Embryonic facial prominence (tissue), 1 donor: ENCODE measurements at regions not wholly inside any gene's neighbourhood (a gene's known extent, or its start where the extent isn't known, plus 50 kb on each side); places are given as distances from the start of the nearest gene placed in this dataset.

ENCODE experiments used
- DNase-seq: peaks from one replicate; pipeline ENCODE4 v3.0.0-alpha.2; 2016; ENCODE audit errors: extremely low spot score

- no peak for DNase-seq
Observed at GRCh38 chr7:41045556-41046123, 657.2 kb downstream of the INHBA start.

GRCh38 chr7:41039981-41040380, 662.9 kb downstream of the INHBA start:
- no peak for DNase-seq

GRCh38 chr7:41039386-41039953, 663.4 kb downstream of the INHBA start:
- DNase-seq: no peak

DNA sequence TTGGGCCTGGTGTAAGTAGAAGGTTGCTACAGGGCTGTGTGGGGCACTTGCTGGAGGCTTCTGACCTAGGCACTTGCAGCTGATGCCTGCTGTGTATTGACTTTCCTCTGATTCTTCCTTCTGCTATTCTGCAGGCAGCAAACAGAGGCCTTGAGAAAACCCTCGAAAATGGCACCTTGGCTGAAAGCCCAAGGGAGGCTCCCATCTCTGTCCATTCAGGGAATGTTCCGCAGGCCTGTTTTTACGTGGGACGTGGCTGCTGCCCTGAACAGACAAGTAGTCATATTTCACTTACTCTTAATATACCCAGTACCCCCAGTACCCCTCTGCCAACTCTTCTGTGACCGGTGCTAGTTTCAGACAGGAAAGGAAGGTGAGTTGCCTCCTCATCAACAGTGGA, 664.7 kb downstream of the INHBA start:
- DNase-seq: no peak

DNA sequence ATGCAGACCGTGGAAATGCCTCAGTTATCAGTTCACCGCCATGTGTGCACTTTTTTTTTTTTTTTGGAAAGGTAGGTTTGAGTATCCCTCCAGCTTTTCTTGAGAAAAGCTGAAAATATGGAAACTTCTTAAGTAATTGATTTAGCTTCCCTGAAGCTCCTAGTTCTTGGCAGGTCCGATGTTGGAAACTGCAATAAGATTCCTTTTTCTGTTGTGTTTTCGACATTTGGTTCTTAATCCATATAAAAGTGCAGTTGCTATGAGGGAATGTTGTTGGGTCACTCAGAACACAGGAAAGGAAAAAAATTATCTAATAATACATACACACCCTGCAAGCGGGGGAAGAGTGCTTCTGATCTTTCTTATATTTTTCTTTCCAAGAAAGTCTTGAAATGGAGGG, 665.2 kb downstream of the INHBA start:
- no peak for DNase-seq

- DNase-seq: no peak
Observed at GRCh38 chr7:41035794-41036193, 667.1 kb downstream of the INHBA start.

- no peak for DNase-seq
Observed at GRCh38 chr7:41033500-41033899, 669.4 kb downstream of the INHBA start.

DNA sequence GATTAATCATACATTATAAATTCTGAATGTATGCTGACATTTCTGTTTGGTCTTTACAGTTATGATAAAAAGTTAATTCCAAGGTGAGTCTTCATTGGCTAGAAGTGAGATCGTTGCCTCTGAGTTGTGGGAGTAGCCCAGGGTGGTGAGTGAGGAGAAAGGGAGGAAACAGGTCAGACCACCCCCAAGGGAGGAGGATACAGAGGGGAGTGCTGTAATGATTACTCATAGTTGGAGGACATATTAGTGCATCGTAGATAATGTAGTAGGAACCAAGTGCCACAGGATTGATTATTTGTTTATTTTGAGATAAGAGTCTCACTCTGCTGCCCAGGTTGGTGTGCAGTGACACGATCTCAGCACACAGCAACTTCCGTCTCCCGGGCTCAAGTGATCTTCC, 672.2 kb downstream of the INHBA start:
- no peak for DNase-seq

DNA sequence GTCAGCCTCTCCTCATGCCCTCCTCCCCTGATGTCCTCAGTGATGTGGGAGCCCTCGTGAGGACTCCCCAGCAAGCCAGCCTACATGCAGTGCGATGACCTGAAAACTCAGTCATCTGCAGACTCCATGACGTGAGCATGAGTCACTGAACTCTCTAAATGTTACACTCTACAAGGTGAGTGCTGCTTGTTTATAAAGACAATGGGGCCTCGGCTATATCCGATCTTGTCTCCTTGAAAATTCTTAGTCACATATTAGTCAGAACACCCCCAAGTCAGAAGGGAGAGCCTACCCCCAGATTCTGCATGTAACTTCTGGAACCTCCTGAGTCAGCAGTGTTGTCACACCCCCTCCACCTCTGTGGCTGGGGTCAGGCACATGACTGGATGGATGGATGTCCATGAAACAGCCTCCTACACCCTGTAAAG, 673.8 kb downstream of the INHBA start:
- DNase-seq: no peak

GRCh38 chr7:41028580-41028979, 674.3 kb downstream of the INHBA start:
- DNase-seq: no peak

DNA sequence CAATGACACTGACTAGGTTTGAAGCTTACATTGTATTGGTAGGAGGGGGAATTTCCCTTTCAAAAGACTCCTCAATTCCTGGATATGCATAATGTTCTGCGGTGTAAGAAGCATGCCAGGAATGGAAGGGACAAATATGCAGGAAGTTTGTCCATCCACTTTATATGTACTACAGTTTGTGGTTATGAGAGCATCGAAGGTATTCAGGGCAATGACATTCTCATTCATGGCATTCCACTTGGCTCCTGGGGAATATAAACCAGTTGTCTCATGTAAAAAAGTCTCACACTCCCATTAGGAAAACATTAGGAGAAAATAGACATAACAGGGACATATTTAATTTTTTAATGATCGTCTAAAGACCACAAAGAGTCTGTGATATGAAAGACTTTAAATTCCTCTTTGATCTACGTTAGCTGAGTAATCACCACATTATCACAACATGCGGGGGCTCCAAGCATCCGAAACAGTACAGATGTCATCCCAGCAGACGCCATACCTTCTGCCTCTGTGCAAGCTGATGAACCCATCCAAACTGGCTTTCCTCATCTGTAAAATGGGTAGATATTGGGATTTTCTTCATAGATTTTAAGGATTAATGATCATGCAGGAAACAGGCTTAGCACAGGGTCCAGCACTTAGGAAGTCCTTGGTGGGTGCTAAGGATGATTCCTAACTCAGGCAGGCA, 675.3 kb downstream of the INHBA start:
- DNase-seq: no peak

DNA sequence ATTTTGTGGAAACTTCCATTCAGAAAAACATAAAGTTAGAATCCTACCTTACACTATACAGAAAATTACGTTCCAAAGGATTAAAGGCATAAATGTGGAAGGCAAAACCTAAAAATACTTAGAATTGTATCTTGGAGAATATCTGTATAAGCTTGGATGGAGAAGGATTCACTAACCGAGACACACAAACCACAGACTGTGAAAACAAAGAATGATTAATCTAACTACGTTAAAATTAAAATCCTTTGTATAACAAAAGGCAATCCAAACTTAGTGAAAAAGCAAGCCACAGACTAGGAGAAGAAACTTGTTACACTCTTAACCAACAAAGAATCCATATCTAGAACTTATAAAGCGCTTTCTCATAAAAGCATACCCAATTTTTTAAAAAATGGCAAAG, 678.8 kb downstream of the INHBA start:
- no peak for DNase-seq

GRCh38 chr7:41020056-41020455, 682.8 kb downstream of the INHBA start:
- DNase-seq: no peak

DNA sequence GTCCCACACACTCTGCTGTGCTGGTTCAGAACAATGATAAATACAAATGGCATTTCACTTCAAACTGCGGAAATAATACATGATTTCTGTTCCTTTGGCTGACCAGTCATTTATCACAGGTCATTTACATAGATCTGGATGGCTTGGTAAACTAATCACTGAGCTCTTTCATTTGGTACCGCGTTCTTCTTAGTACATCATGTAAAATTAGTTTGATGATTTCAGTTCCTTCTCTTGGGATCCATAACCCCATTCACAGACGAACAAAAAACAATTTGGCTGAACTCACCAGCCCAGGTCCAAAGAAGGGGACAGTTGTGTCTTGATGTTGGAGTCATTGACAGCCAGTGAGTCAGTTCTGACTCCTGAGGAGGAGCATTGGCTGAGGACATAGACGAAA, 689.8 kb downstream of the INHBA start:
- DNase-seq: no peak

- no peak for DNase-seq
Observed at GRCh38 chr7:41012041-41012440, 690.8 kb downstream of the INHBA start.

DNA sequence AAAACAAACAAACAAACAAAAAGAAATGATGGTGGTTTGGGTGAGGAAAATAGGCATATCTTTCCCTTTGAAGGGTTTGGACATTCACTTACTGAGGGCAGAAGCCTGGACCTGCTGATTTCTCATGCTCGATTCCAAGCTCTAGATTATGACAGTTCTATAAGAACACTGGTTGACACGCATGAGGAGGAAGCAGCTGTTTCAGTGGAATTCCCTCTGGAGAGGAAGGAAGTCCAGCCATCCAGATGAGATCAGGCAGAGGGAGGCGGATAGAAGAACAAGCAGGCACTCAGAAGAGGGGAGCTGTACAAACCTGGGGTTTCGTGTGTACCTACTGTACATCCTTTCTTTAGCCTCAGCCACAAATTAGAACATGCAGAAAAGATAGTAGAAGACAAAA, 691.9 kb downstream of the INHBA start:
- no peak for DNase-seq

- DNase-seq: no peak
Observed at GRCh38 chr7:41010418-41010817, 692.5 kb downstream of the INHBA start.

- no peak for DNase-seq
Observed at GRCh38 chr7:41007811-41008210, 695.1 kb downstream of the INHBA start.

GRCh38 chr7:41007351-41007751, 695.5 kb downstream of the INHBA start:
- DNase-seq: no peak

GRCh38 chr7:41006306-41006995, 696.4 kb downstream of the INHBA start:
- no peak for DNase-seq

DNA sequence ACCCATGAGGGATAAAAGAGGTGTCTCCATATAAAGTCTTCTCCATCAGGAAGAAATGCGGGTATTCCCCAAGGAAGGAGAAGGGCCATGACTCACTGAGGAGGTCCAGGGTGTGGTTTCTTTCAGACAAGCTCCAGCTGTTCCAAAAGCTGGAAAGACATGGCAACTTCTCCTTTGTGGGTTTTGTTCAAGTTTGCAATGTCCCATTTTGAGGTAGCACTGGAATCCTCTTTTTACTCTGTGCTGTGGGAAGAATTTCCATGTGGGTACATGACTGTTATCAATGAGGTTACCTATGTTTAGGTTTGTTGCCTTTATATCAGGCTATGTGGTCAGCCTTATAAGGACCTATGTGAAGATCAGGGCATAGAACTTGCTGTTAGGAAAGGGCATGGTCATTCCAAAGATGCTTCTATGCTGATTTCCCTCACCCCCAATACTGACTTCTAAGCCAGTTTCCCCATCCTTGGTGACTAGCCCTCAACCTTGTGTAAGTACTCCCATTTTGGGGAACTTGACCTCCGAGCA, 697.5 kb downstream of the INHBA start:
- no peak for DNase-seq

DNA sequence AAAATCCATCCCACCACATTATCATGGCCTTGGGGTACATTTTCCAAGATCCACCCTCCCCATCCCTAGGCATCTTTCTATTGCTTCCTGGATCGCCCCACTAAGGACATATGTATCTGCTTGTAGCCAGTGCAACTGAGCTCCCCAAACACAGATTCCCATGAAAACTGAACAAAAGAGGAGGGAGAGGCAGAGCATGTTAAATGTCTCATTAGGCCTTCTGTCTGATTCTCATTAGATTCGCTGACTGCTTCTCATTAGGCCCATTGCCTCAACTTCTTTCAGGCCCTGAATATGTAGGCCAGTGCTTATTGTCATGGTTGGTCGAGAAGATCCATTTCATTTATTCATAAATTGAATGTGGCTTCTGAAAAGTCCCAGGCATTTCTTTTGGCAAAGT, 698.9 kb downstream of the INHBA start:
- no peak for DNase-seq

GRCh38 chr7:41003611-41003940, 699.3 kb downstream of the INHBA start:
- DNase-seq: no peak
